GM21619 (cell line): ENCODE measurements at regions not wholly inside any gene's neighbourhood (a gene's known extent, or its start where the extent isn't known, plus 50 kb on each side); places are given as distances from the start of the nearest gene placed in this dataset.

ENCODE experiments used
- ATAC-seq: cut with Tn5 transposase; IDR thresholded peaks from one replicate; pipeline ENCODE4 v1.9.1; 2021; ENCODE audit not compliant: unreplicated experiment

GRCh38 chr3:157639756-157640426 lies 136.7 kb upstream of the VEPH1 start:
- ATAC-seq, result no peak

GRCh38 chr3:157637866-157638265 lies 134.7 kb upstream of the VEPH1 start:
- ATAC-seq, result no peak

DNA sequence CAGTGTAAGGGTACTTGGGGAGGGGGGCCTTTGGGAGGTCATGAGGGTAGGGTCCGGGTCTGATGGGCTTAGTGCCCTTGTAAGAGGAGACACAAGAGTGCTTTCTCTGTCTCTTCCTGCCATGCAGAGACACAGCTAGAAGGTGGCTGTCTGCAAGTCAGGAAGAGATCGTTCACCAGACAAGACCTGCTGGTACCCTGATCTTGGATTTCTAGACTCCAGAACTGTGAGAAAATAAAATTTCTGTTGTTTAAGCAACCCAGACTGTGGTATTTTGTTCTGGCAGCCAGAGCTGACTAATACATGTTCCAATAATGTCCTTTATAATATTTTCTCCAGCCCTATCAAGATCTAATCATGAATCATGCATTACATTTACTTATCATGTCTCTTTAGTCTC lies 130.0 kb upstream of the VEPH1 start:
- no peak for ATAC-seq

DNA sequence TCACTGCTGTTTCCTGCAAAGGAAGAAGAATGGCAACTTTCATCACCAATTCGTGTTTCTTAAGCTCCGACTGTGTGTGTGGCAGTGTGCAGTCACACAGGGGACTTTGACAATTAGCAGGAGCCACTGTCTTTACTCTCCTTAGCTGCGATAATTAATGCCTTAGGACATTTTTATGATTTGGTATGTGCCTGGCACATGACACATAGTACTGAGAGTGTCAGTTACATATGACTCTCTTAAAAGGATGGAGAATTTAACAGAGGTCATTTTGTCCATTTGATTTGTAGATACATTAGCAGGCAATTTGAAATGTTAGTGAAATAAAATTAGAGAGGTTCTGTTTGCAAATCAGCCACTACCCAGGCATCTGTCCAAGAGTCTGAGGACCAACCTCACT lies 128.9 kb upstream of the VEPH1 start:
- ATAC-seq, result no peak

DNA sequence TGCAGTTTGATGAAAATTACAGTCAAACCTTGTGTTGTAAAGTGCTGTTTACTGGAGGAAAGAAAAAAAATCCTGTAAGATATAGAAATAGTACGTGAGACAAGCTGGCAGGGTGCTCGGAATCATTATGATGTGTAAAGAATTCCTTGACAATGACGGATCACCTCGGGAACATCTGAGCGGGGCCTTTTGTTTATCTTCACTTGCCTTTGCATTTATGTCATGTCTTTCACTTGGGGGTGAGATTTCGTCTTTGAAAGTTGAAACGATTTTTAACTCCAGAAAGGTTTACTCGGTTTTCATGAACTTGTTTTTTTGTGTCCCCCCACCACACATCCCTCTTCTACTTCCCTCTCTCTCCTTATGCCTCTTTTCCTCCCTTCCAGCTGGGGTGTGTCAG lies 128.3 kb upstream of the VEPH1 start:
- ATAC-seq, result no peak

- no peak for ATAC-seq
Measured at GRCh38 chr3:157626817-157627216, 123.6 kb upstream of the VEPH1 start.

GRCh38 chr3:157624801-157625200 lies 121.6 kb upstream of the VEPH1 start:
- no peak for ATAC-seq

DNA sequence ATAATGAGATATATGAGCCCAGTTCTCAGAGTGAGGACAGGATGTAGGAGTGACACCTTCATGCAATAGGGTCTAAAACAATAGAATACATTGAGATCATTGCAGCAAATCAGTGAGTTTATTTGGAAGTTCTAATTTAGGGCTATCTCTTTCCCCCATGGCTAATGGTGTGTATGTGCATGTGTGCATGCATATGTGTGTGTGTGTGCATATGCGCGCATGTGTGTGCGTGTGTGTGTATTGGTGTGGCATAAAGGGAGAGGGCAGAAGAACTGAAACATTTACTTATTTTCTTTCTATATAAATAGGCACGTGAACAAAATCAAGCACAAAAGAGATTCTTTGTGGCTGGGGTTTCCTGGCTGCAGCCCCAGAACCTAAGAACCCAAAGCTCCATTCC lies 115.7 kb upstream of the VEPH1 start:
- ATAC-seq, result no peak

GRCh38 chr3:157618075-157618760 lies 115.0 kb upstream of the VEPH1 start:
- peak; percentile 88 for ATAC-seq

- no peak for ATAC-seq
Measured at GRCh38 chr3:157614896-157615295, 111.7 kb upstream of the VEPH1 start.

- no peak for ATAC-seq
Measured at GRCh38 chr3:157611536-157612076, 108.4 kb upstream of the VEPH1 start.

DNA sequence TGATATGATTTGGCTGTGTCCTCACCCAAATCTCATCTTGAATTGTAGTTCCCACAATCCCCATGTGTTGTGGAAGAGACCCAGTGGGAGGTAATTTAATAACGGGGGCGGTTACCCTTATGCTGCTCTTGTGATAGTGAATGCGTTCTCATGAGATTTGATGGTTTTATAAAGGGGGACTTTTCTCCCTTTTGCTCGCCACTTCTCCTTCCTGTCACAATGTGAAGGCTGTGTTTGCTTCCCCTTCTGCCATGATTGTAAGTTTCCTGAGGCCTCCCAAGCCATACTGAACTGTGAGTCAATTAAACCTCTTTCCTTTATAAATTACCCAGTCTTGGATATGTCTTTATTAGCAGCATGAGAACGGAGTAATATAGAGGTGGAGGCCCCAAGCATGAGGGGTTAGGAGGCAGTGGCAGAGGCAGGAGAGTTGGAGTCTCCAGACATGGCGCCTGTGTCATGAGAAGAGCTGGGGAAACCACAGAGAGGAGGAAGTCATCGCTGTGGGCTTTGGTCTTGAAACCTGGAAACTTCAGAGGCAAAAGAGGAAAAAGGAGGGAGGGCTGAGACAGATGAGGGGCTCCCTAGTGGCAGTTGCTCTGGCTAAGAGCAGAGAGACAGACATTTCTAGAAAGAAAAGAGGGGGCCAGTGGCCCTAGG lies 107.8 kb upstream of the VEPH1 start:
- ATAC-seq, result no peak

DNA sequence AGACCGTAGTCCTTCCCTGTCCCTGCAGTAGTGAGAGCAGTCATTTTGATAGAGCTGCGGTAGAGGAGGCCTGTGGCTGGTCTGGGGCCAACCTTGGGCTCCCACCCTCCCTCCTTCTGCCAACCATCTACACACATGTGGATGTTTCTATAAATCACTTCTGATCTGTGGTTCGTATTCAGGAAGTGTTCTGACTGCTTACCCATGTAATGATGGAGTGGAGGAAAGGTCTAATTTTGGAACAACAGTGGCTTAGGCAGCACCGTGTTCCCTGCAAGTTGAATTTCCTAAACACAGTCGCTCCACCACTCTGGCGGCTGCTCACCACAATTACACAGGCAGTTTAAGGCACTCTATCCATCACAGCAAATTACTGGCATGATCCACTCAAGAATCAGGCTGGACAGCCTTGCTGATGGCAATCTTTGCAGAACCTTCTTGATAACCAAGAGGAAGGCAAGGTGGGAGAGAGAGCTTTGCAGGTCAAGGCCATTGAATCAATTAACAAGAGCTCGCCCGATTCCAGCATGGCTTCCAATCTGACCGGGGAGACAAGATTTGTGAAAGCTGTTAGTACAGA lies 104.7 kb upstream of the VEPH1 start:
- no peak for ATAC-seq

DNA sequence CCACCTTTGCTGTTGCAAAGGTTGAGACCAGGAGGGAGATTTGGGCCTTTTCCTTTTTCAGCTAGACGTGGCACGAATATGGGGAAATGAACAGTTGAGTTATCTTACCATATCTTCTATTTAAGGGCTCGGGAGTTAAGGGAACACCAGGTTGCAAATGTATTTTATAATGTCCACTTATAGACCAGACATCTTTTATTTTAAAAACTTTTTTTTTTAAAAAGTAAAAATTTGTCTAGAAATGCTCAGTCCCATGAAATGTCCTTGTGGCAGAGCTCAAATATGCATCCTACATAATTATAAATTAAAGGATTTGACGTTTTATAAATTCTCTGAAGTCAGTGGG lies 103.6 kb upstream of the VEPH1 start:
- ATAC-seq, result no peak

DNA sequence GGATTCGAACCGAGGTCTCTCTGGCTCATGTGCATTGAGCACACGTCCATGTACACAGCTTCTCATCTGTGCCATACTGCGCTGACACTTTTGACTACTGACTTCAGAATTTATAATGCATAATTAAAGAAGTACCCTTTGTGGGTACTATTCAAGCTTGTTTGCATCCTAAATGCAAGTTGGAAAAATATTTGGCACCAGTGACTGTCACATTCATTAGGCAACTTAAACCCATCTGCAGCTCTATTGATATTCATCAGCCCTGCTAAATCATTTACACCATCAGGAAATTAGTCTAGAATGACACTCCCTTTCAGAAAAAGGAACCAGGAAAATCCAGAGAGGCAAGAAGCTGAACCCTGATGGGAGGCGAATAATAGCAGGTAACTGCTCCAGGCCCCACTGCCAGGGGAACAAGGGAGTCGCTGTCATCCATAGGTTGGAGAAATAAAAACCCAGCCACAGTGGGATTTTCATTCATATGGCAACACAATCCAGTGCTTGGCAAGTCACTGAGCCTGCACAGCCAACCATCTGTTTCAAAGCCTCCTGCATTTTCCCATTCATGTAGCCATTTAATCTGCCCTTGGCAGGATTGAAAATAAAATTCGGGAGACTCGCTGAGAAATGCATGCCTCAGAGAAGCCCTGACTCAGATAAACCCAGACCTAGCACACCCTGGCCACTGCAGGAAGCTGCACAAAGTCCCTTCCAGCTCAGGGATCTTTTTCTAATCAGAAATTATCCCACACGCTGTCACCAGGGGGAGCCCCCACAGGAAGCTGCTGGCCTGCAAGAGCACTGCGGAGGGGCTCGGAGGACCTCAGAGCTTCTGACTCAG lies 103.0 kb upstream of the VEPH1 start:
- ATAC-seq, result peak; percentile 90

GRCh38 chr3:157605356-157605755 lies 102.1 kb upstream of the VEPH1 start:
- ATAC-seq, result no peak

DNA sequence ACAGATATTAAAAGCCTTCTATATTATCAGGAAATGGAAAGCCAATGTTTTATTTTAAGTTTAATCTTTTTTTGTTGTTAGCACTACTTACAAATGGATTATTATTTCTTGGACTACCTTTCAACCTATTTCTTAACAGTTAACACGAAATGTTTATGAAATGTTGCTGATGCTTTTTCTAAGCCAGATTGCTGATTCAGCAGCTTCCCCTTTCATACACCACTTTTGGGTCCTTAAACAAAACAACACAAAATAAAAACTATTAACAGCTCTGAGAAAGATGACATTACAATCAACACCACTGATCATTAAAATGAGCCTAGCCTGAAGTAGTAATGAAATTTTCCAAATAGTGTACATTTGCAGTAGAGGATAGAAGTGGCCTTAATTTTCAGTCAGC lies 99.2 kb upstream of the VEPH1 start:
- ATAC-seq, result no peak

- no peak for ATAC-seq
Measured at GRCh38 chr3:157595259-157595658, 92.0 kb upstream of the VEPH1 start.

GRCh38 chr3:157594413-157594812 lies 91.2 kb upstream of the VEPH1 start:
- ATAC-seq, result no peak

- no peak for ATAC-seq
Measured at GRCh38 chr3:157592769-157593168, 89.6 kb upstream of the VEPH1 start.

DNA sequence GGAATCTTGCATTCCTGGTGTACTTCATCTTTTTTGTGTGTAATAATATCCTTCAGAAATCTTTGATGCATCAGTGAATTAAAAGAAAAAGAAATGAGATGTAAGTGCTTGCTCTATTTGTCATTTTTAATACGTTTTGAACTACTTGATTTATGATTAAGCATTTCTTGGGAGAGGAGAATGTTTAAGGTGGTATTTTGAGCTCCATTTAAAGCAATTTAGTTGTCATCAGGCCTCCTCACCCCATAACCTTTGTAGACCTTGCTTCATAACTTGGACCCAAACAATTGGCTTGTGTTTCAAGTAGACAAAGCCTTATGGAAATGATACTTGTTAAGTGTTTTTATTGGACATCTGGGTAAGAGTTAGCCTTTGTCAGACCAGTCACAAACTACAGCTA lies 87.1 kb upstream of the VEPH1 start:
- ATAC-seq, result no peak
